HG03097 (cell line): ENCODE measurements at regions not wholly inside any gene's neighbourhood (a gene's known extent, or its start where the extent isn't known, plus 50 kb on each side); places are given as distances from the start of the nearest gene placed in this dataset.

Experiments used
- ATAC-seq: cut with Tn5 transposase; IDR thresholded peaks from one replicate; pipeline ENCODE4 v1.9.1; 2021; ENCODE audit not compliant: unreplicated experiment, low FRiP score

DNA sequence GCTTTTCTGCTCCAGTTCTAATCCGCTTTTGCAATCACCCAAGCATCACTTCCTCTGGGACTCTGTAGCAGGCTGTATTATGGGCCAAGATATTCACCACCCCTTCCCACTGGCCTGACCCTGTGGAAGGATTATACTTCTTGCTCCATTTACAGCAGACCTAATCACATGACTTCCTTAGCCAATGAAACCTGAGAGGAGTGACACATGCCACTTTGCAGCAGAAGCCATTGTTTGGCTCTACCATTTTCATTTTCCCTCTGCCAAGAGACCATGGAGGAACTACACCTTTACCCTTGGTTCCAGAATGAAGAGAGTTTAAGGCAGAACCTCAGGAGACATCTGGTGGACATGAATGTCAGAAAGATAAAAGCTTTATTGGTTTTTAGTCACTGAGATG, 134.9 kb upstream of the HSD17B12 start:
- ATAC-seq, result no peak

- ATAC-seq, result no peak
Observed at GRCh38 chr11:43546561-43547429, 133.7 kb upstream of the HSD17B12 start.

GRCh38 chr11:43547430-43547831, 133.1 kb upstream of the HSD17B12 start:
- no peak for ATAC-seq

DNA sequence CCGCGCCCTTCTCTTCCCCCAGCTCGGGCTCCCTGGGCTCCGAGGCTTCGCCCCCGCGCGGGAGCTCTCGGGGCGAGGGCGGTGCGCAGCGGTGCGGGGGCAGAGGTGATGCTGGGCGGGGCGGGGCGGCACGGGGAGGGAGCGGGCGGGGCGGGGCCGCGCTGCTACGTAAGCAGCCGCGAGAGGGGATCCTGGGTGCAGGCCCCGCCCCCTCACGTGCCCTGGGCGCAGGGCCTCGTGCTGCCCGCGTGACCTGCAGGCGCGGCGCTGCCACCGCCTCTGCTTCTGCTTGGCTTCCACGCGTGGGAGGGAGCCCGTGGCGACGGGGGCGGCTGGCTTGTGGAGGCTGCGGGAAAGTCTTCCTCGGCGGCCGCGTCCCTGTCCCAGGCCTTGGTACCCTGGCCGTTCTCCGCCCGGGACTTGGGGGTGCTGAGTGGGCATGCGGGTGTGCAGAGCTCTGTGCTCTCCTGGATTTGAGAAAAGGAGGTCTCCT, 132.6 kb upstream of the HSD17B12 start:
- no peak for ATAC-seq

GRCh38 chr11:43548916-43549315, 131.6 kb upstream of the HSD17B12 start:
- no peak for ATAC-seq

DNA sequence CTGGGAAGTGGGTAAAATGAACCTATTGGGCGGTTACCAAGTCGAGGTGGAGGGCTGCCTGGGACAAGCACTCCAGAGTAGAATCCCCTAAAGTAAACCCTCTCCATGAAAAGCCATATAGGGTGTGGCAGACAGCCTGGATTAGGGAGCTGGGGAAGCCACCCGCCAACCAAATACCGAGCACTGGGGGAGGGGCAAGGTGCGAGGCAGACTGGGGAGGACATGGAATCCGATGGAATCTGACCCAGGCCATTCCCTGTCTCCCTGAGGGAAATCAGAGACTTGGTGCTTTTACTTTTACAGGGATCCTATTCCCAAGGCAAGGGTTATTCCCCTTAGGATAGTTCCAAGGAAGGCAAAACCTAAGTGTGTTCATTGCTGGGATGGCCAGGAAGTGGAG, 130.9 kb upstream of the HSD17B12 start:
- ATAC-seq, result no peak

- ATAC-seq, result no peak
Observed at GRCh38 chr11:43550714-43551113, 129.8 kb upstream of the HSD17B12 start.

- no peak for ATAC-seq
Observed at GRCh38 chr11:43554148-43554473, 126.4 kb upstream of the HSD17B12 start.

DNA sequence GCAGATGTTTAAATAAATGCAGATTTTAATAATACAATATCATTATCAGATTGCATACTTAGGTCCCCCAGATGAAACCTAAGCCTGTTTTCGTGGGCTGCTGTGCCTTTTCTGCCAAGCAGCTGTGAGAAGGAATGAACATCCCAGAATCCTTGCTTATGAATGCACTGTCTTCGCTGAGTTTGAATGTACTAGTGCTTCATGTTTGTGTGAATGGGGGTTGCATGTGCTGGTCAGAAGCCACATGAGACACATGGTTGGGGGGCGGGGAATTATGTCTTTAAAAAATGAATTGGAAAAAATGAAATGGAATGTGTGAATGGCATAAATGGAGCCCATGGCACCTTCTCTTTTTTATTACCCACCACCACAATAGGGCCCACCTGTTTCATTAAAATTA, 125.4 kb upstream of the HSD17B12 start:
- ATAC-seq, result no peak

DNA sequence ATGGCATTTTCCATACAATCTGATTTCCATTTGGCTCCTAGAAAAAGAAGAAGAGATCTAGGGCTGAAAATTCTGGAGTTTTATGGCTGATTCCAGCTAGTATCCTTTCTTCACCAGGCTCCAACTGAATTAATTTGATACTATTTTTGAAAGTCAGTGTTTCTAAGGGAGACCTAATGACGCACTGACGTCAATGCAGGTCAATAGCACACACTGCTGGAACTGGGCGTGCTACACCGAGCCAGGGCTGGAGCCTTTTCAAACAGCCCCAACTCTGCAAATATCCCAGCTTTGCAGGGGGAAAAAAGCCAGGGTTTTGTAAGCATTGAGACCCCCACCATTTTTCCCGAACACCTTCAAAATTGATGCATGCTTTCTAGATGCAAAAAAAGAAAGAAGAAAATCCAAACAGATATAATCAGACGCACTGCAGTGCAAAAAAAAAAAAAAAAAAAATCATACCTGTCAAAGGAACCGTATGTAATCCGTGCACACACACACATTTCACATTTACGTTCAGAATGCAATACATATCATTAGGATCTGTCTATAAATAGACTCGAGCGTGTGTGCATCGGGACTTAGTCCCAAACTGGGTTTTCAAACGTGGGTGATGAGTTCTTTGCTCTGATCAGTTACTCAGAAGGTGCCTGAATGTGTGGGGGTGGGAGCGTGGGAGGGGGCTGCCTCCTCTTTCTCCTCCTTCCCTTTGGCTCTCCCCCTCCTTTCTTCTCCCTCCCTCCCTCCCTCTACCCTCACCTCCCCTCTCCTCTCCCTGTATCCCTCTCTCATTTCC, 124.5 kb upstream of the HSD17B12 start:
- ATAC-seq, result no peak

- no peak for ATAC-seq
Observed at GRCh38 chr11:43556612-43557375, 123.7 kb upstream of the HSD17B12 start.

- ATAC-seq, result no peak
Observed at GRCh38 chr11:43557553-43558110, 122.9 kb upstream of the HSD17B12 start.

GRCh38 chr11:43558146-43558545, 122.4 kb upstream of the HSD17B12 start:
- no peak for ATAC-seq

GRCh38 chr11:43558556-43559127, 121.9 kb upstream of the HSD17B12 start:
- no peak for ATAC-seq

DNA sequence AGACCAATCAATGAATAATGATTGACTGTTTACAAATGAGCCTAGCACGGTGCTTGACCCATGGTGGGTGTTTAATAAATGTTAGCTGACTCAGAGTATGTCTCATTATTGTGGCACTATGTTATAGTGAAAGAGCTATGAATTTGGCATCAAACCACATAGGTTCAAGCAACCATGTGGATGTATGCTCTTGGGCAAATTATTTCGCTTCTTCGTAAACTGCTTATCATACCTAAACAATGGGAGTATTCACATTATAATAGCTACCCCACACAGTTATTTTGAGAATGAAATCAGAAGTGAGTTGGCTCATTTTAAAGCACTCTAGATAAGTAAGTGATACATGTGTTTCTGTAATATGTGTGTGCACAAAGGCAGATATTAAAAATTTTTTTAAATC, 118.7 kb upstream of the HSD17B12 start:
- no peak for ATAC-seq

GRCh38 chr11:43567396-43567975, 113.1 kb upstream of the HSD17B12 start:
- peak; percentile 50 for ATAC-seq

DNA sequence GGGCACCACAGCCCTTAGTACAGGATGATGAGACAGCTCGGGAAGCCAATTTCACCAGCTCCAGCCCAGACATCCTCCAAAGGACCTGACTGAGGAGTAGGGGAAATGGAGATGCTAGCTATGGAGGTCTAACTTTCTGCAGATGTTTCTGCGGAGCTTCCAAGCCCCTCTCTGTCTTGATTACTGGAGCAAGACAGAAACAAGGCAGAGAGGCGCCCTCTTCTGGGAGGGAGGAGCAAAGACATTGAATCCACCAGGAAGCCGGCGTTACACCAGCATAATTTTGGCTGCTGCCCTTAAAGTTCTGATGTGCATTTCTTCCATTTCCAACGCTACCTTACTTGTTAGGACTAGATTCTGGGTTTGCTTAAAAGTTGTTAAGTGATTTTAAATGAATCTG, 107.3 kb upstream of the HSD17B12 start:
- ATAC-seq, result no peak

DNA sequence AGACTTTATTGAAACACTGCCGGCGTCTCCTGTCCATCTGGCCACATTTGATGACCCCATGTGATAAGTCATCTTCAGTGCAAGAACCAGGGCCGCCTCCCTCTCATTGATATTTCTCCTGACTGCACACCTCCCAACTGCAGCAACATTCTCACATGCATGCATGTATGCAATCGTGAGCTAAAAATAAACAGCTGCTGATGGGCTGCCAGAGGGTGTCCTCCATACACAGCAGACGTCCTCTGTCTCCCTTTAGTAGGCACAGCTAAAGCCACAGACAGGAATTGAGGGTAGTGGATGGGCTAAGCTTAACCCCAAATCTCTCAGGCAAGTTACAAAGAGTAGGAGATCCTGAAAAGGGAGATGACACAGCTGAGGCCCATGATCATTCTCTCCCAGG, 106.7 kb upstream of the HSD17B12 start:
- no peak for ATAC-seq

DNA sequence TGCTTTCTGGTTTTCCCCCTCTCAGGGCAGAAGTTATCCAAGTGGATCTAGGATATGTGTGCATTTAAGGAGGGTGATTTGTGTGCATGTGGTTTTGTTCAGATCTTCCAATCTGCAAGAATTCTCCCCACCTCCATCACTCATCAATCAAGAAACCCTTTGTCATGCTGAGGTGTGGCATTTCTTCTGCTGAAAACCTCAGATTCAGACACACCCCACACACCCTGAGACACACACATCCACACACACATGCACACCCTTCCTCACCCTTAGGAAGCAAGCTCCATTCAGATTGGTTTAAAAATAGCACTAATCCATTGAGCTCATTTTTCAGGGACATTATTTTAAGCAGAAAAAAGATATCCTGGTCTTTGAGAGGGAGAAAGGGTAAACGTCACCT, 106.1 kb upstream of the HSD17B12 start:
- no peak for ATAC-seq
